Panc1 (cell line): ENCODE measurements at regions not wholly inside any gene's neighbourhood (a gene's known extent, or its start where the extent isn't known, plus 50 kb on each side); places are given as distances from the start of the nearest gene placed in this dataset.

Experiments
- REST ChIP-seq, 2 experiments: IDR thresholded peaks; 2 replicates each; pipeline ENCODE4 v1.6.1; 2011 to 2012; ENCODE audit warnings: low read depth in 2 of 2, control low read depth in 1 of 2, low read length in 1 of 2, mild to moderate bottlenecking in 1 of 2, moderate library complexity in 1 of 2; ENCODE audit not compliant: insufficient read depth in 1 of 2
- TCF7L2 ChIP-seq: IDR thresholded peaks from 2 replicates; pipeline ENCODE4 v1.6.1; 2011; ENCODE audit warnings: mild to moderate bottlenecking, low read depth, low read length, inconsistent platforms
- TF ChIP-seq, protein P1 (sequence below): fragments of 450-650 bp; IDR thresholded peaks from 2 replicates; pipeline ENCODE4 v1.5.1; 2017; ENCODE audit warnings: mild to moderate bottlenecking

GRCh38 chr7:145434811-145435210, 599.0 kb upstream of the TPK1 start:
- TF ChIP-seq, protein P1, sequence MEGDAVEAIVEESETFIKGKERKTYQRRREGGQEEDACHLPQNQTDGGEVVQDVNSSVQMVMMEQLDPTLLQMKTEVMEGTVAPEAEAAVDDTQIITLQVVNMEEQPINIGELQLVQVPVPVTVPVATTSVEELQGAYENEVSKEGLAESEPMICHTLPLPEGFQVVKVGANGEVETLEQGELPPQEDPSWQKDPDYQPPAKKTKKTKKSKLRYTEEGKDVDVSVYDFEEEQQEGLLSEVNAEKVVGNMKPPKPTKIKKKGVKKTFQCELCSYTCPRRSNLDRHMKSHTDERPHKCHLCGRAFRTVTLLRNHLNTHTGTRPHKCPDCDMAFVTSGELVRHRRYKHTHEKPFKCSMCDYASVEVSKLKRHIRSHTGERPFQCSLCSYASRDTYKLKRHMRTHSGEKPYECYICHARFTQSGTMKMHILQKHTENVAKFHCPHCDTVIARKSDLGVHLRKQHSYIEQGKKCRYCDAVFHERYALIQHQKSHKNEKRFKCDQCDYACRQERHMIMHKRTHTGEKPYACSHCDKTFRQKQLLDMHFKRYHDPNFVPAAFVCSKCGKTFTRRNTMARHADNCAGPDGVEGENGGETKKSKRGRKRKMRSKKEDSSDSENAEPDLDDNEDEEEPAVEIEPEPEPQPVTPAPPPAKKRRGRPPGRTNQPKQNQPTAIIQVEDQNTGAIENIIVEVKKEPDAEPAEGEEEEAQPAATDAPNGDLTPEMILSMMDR, result no peak
- no peak for TF ChIP-seq REST (IDR thresholded peaks at IDR 0.05; ENCODE audit: insufficient read depth in 1 of 2, low read depth in 2 of 2, low read length in 1 of 2)
- TF ChIP-seq TCF7L2, result no peak
